Skeletal muscle tissue (tissue), 3 donors: ENCODE measurements at regions not wholly inside any gene's neighbourhood (a gene's known extent, or its start where the extent isn't known, plus 50 kb on each side); places are given as distances from the start of the nearest gene placed in this dataset.

ENCODE experiments used
- H3K27ac ChIP-seq: one replicate; pipeline ENCODE4 v1.7.0; 2013; ENCODE audit warnings: mild to moderate bottlenecking, low read depth, low read length, inconsistent platforms
- H3K27me3 ChIP-seq, 3 donors: one replicate each; pipeline ENCODE4 v1.7.0; 2013; ENCODE audit warnings: low read length in 3 of 3; ENCODE audit not compliant: control insufficient read depth in 3 of 3, insufficient read depth in 3 of 3
- H3K36me3 ChIP-seq, 3 donors: one replicate each; pipeline ENCODE4 v1.7.0; 2013; ENCODE audit warnings: low read length in 3 of 3; ENCODE audit not compliant: control insufficient read depth in 3 of 3, insufficient read depth in 3 of 3
- H3K4me1 ChIP-seq, 3 donors: one replicate each; pipeline ENCODE4 v1.7.0; 2013; ENCODE audit warnings: low read length in 3 of 3, mild to moderate bottlenecking in 3 of 3; ENCODE audit not compliant: control insufficient read depth in 3 of 3, insufficient read depth in 3 of 3
- H3K4me3 ChIP-seq, 3 donors: one replicate each; pipeline ENCODE4 v1.7.0; 2013; ENCODE audit warnings: low read length in 3 of 3
- H3K9ac ChIP-seq, 3 donors: one replicate each; pipeline ENCODE4 v1.7.0; 2013; ENCODE audit warnings: low read length in 3 of 3, mild to moderate bottlenecking in 3 of 3, moderate library complexity in 2 of 3, low read depth in 1 of 3
- H3K9me3 ChIP-seq, 3 donors: one replicate each; pipeline ENCODE4 v1.7.0; 2013; ENCODE audit warnings: low read length in 3 of 3; ENCODE audit not compliant: control insufficient read depth in 3 of 3
- donor health status: Osteomylitis.

DNA sequence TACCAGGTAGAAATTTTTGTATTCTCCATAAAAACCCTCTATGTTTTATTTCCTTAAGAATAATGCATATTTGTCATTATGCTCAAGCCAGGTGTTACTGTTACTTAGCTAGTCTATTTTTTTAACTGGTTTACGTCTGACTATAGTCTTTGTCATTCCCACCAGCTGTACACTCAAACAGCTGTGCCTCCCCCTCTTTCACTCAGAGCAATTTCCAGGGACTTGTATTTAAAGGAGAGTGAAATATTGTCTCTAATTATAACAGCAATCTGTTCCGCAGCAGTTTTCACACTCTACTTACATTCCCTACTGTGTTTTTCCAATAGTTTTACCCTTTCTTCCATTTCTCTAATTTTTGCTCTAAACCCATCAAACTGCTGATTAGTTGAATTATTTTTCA, 813.6 kb upstream of the MIR17HG start:
- no peaks in the 10 kb centered on the region for H3K36me3 ChIP-seq
- no peaks in the 10 kb centered on the region for H3K27me3 ChIP-seq
- no peak overlapping the region for H3K9ac ChIP-seq
- H3K4me3 ChIP-seq = no peak overlapping the region
- no peaks in the 10 kb centered on the region for H3K4me1 ChIP-seq
- no peak overlapping the region for H3K27ac ChIP-seq
- H3K9me3 ChIP-seq = peaks cover 0 to 2% (median 0%) of the 10 kb centered on the region in 3 donors

DNA sequence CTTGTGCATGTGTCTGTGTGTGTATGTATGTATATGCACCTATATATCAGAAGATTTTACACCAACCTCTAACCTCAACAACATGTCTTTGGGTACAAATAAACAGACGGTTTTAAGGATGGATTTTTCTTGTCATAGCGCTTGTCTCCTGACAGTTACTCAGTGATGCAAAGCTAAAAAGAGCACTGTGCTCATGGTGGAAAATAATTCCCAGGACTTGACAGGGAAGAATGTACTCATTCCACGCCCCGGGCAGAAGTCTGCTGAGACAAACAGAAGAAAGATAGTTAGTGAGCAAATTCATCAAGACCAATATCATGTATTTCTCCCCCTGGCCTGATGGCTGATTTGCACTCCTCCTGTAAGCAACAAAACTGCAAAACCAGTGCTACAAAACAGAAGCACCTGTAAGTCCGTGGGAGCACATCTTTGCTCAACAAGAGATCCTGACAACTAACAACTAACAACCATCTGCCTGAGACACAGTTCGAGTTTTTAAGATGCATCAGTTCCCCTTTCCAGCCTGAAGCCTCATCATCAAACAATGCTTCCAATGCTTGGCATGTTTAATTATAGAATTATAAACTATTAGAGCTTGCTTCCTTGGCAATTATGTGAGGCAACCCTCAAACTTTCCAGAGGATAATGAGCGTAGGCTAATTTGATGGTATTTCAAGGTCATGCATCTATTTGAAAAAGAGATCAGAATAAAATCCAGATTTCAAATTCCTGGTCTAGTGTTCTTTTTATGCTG, 812.7 kb upstream of the MIR17HG start:
- Histone ChIP-seq H3K9me3 (peaks cover 0 to 2% (median 0%) of the 10 kb centered on the region in 3 donors), H3K27me3 (no peaks in the 10 kb centered on the region), H3K9ac (no peak overlapping the region), H3K4me3 (no peak overlapping the region), H3K4me1 (no peaks in the 10 kb centered on the region), H3K27ac (no peak overlapping the region), H3K36me3 (no peaks in the 10 kb centered on the region)

DNA sequence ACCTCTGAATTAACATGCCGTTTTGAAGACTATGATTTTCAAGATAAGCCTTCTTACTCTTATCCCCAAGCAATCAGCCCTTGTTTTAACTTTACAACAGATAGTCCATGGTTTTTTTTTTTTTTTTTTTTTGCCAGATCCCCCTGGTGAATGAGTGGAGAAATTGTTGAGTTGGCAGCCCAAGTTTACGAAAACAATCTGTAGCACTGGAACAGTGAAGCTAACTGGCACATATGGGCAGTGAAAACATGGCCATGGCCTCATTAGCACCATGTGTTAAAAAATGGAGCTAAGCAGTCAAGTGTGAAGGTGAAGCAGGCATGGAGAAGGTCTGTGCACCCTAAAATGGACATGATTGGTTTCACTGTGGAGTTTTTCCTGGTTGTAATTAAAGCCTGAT, 812.1 kb upstream of the MIR17HG start:
- H3K9ac ChIP-seq = no peak overlapping the region
- H3K36me3 ChIP-seq = no peaks in the 10 kb centered on the region
- H3K27ac ChIP-seq = no peak overlapping the region
- H3K27me3 ChIP-seq = no peaks in the 10 kb centered on the region
- no peaks in the 10 kb centered on the region for H3K4me1 ChIP-seq
- H3K9me3 ChIP-seq = peaks cover 0 to 2% (median 0%) of the 10 kb centered on the region in 3 donors
- H3K4me3 ChIP-seq = no peak overlapping the region

DNA sequence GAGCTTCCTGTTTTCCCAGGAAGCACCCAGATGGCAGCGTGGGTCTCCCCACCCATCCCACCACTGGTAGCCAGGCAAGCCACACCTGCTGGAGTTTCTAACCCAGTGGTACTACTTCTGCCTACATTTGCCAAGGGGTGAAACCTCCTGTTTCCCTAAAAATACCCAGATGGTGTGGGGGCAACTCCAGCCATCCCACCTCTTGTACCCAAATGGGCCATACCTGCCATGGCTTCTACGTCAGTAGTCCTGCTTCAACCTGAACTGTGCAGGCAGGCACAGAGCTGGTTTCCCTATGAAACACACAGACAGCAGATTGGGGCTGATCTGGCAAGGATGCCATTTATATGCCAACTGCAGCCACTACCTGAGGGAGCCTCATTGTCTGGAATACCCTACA, 809.4 kb upstream of the MIR17HG start:
- no peaks in the 10 kb centered on the region for H3K4me1 ChIP-seq
- peaks cover 0 to 2% (median 0%) of the 10 kb centered on the region in 3 donors for H3K9me3 ChIP-seq
- H3K9ac ChIP-seq = no peak overlapping the region
- H3K27me3 ChIP-seq = no peaks in the 10 kb centered on the region
- H3K36me3 ChIP-seq = no peaks in the 10 kb centered on the region
- no peak overlapping the region for H3K4me3 ChIP-seq
- H3K27ac ChIP-seq = no peak overlapping the region

DNA sequence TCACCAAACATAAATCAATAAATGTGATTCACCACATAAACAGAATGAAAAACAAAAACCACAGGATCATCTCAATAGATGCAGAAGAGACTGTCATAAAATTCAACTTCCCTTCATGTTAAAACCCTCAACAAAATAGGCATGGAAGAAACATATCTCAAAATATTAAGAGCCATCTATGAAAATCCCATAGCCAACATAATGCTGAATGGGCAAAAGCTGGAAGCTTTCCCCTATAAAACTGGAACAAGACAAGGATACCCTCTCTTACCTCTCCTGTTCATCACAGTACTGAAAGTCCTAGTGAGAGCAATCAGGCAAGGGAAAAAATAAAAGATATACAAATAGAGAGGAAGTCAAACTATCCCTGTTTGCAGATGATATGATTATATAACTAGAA, 806.1 kb upstream of the MIR17HG start:
- H3K27ac ChIP-seq = no peak overlapping the region
- H3K4me3 ChIP-seq = no peak overlapping the region
- no peaks in the 10 kb centered on the region for H3K4me1 ChIP-seq
- H3K27me3 ChIP-seq = no peaks in the 10 kb centered on the region
- no peak overlapping the region for H3K9ac ChIP-seq
- no peaks in the 10 kb centered on the region for H3K36me3 ChIP-seq
- H3K9me3 ChIP-seq = peaks cover 0 to 2% (median 0%) of the 10 kb centered on the region in 3 donors

DNA sequence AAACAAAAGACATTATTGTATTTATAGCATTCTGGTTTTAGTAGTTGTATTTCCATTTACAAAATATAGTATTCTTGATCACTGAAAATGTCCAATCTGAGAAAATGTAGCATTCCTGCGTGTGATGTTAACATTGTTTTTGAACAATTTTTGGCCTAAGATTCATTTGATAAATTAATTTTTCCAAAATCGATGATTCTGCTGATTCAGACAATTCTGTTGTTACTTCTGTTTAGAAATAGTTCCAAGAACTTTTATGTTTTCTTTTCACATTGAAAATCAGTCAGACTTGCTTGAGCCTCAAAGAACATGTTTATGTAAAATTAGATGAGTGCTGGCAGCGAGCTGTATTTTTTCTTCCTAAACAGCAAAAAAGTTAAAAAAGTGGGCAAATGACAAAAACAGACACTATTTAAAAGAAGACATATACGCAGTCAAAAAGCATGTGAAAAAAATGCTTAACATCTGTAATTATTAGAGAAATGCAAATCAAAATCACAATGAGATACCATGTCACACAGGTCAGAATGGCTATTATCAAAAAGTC, 804.5 kb upstream of the MIR17HG start:
- no peaks in the 10 kb centered on the region for H3K4me1 ChIP-seq
- no peak overlapping the region for H3K27ac ChIP-seq
- H3K9ac ChIP-seq = no peak overlapping the region
- H3K36me3 ChIP-seq = no peaks in the 10 kb centered on the region
- H3K9me3 ChIP-seq = peaks cover 0 to under 1% (median 0%) of the 10 kb centered on the region in 3 donors
- no peak overlapping the region for H3K4me3 ChIP-seq
- H3K27me3 ChIP-seq = no peaks in the 10 kb centered on the region

DNA sequence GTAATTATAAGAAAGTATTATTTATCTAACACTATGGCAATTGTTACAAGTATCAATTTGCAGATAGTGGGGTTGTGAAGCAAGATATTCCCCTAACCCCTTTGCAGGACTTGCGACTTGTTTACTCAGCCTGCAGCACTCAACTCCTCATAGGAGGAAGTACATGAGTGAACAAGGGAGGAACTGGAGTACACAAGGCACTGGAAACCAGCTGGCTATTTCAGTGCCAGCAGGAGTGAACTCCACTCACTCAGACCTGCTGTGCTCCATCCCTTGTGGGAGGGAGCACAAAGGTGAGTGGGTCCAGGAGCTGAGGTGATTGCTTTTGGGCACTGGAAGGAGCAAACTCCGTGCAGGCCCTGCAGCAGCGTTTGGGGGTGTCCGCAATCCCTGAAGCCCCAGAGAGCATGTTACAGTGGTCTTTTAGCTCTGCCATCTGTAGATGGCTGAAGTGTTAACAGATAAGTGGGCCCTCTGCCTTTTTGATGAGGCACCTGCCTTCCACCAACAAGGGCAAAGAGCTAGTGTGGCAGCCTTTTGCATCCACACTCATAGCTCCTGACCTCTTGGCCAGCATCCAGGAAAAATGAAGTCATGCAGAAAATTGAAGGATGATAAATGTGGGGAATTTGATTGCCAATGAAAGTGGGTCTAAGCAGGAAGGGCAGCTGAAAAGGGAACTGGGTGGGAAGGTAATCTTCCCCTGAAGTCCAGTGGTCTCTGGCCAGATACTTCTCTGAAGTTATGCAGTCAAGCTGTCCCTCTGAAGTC, 802.2 kb upstream of the MIR17HG start:
- Histone ChIP-seq H3K9ac (no peak overlapping the region), H3K9me3 (no peaks in the 10 kb centered on the region), H3K27ac (no peak overlapping the region), H3K27me3 (no peaks in the 10 kb centered on the region), H3K4me3 (no peak overlapping the region), H3K4me1 (no peaks in the 10 kb centered on the region), H3K36me3 (no peaks in the 10 kb centered on the region)

DNA sequence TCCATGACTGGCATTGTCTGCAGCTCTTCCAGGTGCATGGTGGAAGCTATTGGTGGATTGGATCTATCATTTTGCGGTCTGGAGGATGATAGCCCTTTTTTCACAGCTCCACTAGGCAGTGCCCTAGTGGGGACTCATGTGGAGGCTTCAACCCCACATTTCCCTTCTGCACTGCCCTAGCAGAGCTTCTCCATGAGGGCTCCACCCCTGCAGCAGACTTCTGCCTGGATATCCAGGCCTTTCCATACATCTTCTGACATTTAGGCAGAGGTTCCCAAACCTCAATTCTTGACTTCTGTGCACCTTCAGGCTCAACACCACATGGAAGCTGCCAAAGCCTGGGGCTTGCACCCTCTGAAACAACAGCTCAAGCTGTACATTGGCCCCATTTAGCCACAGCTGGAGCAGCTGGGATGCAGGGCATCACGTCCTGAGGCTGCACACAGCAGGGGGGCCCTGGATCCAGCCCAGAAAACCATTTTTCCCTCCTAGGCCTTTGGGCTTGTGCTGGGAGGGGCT, 800.2 kb upstream of the MIR17HG start:
- no peaks in the 10 kb centered on the region for H3K36me3 ChIP-seq
- no peak overlapping the region for H3K27ac ChIP-seq
- no peak overlapping the region for H3K4me3 ChIP-seq
- H3K9me3 ChIP-seq = no peaks in the 10 kb centered on the region
- H3K4me1 ChIP-seq = no peaks in the 10 kb centered on the region
- no peaks in the 10 kb centered on the region for H3K27me3 ChIP-seq
- no peak overlapping the region for H3K9ac ChIP-seq

DNA sequence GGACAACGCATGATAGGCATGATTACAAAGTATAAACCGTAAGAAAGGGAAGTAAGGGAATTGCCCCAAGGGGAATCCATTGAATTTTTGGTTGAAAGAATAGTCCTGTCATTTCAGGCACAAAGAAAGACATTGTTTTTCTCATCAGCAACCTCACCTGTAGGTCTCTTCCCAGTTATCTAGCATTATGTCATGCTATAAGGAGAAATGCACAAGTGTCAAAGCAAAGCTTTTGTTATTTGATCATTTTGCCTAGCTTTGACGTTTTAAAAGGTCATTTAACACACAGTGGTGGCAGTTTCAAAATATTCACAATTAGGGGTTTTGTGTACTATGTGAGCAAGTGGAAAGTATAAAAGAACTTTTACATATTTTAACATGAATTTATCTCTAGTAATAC, 796.2 kb upstream of the MIR17HG start:
- Histone ChIP-seq H3K27ac (no peak overlapping the region), H3K4me1 (no peaks in the 10 kb centered on the region), H3K9ac (no peak overlapping the region), H3K36me3 (no peaks in the 10 kb centered on the region), H3K9me3 (no peaks in the 10 kb centered on the region), H3K27me3 (no peaks in the 10 kb centered on the region), H3K4me3 (no peak overlapping the region)

DNA sequence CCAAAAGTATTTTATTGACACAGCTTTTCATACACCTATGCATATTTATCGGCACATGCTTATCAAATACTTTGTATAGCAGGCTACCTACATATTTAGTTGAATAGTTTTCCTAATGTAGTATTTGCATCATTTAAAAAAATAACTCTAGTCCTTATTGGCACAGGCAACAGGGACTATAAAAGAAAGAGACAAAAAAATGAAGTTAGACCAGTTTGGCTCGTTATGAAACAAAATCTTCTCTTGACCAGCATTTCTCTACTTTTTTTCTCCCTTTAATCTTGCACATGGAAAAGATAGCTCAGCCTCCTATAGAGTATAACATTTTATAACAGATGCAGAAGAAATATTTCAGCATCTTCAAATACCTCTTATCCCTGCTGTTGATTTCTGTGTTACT, 794.8 kb upstream of the MIR17HG start:
- Histone ChIP-seq H3K27me3 (no peaks in the 10 kb centered on the region), H3K27ac (no peak overlapping the region), H3K9me3 (no peaks in the 10 kb centered on the region), H3K36me3 (no peaks in the 10 kb centered on the region), H3K4me3 (no peak overlapping the region), H3K9ac (no peak overlapping the region), H3K4me1 (no peaks in the 10 kb centered on the region)
